NAMALWA (cell line): ENCODE measurements at regions not wholly inside any gene's neighbourhood (a gene's known extent, or its start where the extent isn't known, plus 50 kb on each side); places are given as distances from the start of the nearest gene placed in this dataset.

Experiments
- DNase-seq: peaks from one replicate; pipeline ENCODE4 v3.0.0-alpha.2; 2015; ENCODE audit warnings: low spot score

- no peak for DNase-seq
These were observed 314.9 kb downstream of the EIPR1 start for GRCh38 chr2:3062476-3063260.

GRCh38 chr2:3060049-3060448 is 317.6 kb downstream of the EIPR1 start:
- DNase-seq, result no peak

DNA sequence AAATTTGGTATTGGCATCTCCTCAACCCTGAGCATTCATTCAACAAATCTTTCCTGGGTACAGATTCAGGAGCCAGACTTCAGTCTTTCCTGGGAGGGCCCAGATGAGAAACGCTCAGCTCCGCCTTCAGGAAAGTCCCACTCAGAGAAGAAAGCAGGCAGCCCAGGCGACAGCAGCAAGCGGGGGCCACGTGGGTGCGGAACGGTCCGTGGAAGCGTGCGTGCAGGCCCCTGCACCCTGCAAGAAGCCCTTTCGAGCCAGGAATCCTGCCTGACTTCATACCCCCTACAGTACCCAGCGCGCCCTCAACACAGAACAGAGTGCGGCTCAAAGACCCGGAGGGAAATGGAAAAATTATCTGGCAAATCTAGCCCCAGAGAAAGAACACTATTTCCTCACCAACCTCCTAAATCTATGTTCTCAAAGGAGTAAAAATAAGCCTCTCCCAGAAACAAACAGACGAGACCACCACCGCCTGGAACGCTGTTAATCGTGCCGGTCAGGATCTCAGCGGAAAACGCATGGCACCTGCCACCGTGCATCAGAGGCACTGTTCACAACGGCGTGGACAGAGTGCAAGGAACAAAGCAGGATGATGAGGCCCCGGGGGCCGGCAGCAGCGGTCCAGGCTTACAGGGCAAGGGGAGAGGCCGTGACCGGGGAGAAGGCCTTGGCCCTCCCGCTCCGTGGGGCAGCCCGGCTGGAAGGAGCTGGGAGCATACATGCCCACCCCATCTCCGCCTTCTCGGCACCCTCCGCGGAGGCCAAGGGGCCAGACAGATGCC is 318.3 kb downstream of the EIPR1 start:
- no peak for DNase-seq

- DNase-seq, result no peak
These were observed 323.6 kb downstream of the EIPR1 start for GRCh38 chr2:3054066-3054465.

DNA sequence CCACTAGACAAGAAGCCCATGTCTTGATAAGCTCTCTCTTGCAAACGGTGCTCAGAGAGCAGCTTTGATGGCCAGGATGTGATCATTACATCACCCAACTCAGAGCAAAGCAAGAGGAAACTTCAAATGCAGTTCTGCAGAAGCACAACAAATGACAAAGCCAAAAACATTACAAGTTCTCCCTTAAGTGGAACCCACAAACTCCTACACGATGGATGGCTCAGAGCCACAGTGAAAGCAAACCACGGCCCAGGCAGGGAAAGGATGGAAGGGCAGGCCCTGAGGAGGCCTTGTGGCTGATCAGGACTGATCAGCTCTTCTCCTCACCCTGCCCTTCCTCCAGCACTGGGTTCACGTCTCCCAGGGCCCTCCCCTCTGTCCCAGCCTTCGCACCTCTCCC is 326.4 kb downstream of the EIPR1 start:
- DNase-seq, result no peak

DNA sequence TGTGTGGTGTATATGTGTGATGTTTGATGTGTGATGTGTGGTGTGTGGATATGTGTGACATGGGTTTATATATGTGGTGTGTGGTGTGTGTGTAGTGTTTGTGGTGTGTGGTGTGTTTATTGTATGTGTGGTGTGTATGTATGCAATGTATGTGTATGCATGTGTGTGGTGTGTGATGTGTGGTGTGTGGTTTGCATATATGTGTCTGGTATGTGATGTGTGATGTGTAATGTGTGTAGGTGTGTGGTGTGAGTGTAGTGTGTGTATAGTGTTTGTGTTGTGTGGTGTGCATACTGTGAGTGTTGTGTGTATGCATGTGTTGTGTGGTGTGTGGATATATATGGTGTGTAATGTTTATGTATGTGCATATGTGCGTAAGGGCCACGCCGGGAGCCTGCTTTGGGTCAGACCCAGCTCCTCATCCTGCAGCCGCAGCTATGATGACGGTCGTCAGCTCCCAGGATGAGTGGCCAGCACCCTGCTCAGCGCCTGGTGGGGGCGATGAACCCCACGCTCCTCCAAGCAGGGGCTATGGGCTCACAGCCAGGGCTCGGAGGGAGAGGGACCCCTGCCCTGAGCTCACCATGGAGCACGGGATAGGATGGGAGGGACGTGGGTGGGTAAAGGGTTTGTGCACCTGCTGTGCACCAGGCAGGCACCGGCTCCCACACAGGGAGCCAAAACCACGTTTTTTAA is 331.3 kb downstream of the EIPR1 start:
- DNase-seq, result no peak

DNA sequence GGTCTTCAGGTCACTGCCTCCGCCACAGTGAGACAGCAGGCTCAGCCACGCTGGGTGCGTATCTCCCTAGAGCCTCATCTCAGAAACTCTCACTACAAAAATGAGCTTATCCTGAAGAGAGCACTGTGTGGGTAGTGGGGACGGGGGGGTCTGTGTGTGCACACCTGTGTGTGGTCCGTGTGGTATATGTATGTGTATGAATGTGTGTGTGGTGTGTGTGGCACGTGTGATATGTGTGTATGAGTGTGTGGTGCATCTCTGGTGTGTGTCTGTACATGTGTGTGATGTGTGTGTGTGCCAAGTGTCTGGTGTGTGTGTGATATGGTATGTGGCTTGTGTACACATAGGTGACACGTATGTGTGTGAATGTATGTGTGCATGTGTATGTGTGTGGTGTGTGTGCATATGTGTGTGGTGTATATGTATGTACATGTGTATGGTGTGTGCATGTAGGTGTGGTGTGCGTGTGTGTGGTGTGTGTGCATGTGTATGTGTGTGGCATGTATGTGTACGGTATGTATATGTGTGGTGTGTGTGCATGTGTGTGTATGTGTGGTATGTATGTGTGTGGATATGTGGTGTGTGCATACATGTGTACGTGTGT is 332.2 kb downstream of the EIPR1 start:
- DNase-seq, result no peak

- DNase-seq, result no peak
These were observed 332.9 kb downstream of the EIPR1 start for GRCh38 chr2:3044587-3045317.

DNA sequence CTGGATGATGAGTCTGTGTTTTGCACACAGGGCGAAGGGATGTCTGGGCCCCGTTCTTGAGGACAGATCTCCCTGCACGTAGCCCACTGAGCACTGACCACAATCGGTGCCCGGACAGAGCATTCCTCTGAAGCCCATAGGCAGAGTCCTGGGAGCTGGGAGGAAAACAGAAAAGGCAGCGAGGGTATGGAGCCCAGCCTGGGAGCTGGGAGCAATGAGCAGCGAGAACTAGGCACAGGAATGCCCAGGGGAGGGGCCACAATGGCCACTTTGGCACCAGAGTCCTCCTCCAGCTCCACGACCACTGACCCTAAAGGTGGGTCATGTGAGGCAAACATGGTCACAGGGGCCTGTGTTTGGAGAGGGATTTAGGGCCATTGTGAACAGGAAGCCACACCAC is 333.9 kb downstream of the EIPR1 start:
- no peak for DNase-seq

DNA sequence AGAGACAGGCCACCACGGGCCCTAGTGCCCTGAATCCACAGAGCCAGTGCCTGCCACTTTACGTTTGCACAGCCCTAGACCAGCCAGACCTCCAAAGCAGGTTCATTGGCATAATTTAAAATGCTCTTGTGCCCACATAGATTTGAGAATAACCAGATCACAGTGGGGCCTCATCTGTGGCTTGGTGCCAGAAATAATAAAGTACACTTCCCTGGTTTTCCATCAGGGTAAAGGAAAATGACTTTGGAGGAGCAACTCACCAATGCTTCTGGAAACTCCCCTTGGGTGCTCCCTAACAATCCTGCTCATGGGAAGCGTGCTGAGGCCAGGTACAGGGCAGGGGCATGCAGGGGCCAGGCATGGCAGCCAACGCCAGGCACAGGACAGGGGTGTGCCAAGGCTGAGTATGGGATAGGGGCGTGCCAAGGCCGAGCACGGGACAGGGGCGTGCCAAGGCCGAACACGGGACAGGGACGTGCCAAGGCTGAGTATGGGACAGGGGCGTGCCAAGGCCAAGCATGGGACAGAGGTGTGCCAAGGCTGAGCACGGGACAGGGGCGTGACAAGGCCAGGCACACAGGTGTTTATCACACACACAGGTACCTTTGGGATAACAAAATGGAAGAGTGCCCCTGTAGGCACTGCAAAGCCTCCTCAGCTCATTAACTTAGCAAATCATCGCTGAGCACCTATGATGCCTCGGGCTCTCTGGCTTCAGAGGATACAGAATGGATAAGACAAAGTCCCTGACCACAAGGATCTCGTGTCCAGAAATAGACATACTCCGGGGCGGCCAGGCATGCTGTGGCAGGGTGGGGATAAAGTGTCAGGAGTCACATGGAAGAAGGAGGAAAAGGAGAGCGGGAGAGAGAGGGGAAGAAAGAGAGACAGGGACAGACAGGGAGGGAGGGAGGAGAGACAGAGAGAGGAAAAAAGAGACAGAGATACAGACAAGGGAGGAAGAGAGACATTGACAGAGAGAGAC is 334.7 kb downstream of the EIPR1 start:
- DNase-seq, result no peak

DNA sequence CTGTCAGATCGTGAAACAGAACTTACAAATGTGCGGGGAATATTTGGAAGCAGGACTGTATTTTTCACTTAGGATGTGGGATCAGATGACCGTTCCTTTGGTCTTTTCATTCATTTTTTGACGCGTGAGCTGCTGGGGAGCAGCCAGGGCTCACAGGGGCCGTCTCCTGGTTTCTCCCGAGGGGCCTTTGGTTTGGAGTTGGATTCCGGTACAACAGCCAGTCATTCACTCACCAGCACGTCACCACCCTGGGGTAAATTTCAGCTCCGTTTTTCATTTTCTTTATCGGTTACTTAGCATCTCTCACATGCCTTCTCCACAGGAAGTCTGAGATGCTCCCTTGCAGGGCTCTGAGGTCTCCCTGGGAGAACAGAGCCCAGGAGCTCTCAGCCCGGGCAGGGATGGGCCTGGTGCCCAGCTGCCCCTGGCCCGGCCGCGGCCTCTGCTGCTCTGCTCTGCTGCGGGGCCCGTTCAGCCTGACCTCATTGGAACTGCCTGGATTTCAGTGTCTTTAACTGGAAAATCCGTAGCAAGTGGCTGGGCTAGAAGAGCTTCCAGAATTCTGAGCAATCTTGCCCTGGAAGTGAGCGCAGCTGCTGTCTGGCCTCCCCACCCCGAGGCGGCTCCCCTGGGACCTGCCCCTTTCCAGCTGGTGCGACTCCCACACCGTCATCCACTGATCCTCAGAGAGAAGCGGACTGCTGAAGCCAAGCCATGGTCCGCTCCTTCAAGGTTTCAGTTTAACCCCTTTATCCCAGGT is 335.6 kb downstream of the EIPR1 start:
- no peak for DNase-seq

- no peak for DNase-seq
These were observed 336.4 kb downstream of the EIPR1 start for GRCh38 chr2:3041246-3041645.

DNA sequence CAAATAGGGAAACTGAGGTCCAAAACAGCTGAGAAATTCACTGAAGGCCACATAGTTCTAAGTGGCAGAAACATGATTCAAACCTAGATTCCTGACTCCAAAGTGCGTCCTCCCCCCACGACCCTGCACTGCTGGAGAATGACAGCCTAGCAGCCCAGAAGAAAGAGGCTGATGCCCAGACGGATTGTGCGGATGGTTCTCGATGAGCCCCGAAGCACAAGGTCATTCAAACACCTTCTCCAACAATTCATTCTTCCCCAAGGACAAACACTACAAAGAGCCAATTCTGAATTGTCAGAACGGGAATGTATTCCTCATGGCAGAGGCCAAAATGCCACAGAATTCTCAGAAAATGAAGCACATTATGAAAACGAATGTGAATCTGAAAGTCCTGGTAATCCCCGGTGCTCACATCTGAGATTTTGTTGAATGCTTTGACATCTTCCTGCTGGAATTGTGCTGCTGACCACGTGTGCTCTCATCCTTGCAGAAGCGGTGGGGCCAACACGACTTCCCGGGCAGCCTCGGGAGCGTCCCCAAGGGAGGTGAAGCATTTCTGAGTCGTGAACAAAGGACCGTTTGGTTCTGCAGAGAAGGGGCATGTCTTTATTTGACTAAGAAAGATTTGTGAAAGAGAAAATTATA is 337.0 kb downstream of the EIPR1 start:
- no peak for DNase-seq

DNA sequence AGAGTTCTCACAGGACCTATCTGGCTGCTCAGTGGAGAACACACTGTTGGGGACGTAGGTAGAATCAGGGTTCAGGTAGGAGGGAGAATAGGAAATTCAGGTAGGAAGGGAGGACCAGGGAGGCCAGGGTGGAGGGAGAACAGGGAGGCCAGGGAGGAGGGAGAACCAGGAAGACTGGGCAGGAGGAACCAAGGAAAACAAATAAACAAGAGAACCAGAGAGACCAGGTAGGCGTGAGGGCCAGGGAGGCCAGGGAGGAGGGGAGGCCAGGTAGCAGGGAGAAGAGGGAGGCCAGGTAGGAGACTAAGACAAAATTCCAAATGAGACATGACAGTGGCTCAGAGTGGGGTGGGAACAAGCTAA is 337.6 kb downstream of the EIPR1 start:
- DNase-seq, result no peak

DNA sequence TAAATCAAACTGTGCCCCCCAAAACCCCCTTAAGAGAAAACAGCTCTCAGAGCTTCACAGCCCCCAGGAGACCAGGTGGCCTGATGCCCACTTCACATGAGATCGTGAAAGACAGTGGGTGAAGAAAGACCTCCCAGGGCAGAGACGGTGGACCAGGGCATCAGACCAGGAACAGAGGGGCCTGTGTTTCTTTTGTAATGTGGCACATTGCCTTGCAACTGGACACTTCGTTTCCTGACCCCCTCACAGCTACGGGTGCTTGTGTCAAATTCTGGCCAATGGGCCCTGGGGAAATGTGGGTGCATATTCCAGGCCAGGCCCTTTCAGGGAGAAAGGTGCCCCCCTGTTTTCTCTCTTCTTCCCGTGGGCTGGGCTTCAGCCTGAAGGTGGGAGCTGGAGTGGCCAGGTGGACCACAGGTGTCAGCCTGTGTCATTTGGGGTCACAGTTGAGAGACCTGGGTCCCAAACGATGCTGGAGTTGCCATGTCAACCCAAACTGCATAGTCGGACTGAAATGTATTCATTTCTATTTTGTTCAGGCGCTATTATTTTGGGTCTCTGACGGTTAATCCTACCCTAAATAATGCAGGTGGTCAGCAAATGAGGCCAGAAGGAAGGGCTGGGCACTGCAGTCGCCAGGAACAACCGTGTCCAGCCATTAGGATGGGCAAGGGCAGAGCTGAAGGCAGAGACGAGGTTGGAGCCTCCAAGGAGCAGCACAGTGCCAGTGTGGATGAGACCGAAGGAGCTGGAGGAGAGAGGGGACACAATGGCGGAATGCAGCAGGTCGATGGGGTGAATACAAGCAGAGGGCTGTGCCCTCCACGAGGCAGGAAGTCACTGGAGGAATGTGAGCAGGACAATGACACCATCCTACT is 338.2 kb downstream of the EIPR1 start:
- no peak for DNase-seq

DNA sequence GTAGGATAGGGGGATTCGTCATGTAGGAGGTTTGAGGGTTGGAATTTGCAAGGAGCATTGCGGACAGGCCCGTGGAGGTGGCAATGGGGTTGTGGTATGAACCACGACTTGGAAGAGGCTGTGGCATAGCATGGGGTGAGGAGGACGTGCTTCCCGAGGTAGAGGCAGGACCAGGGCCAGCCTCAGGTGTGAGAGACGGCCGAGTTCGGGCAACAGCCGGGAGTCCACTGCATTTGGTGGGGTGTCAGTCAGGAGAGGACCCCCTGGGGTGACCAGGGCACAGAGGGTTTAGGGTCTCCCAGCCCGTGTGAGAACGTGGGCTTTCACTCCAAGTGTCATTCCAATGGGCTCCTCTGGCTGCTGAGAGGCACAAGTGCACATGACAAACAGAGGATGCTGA is 339.0 kb downstream of the EIPR1 start:
- DNase-seq, result no peak

GRCh38 chr2:3037196-3038194 is 340.1 kb downstream of the EIPR1 start:
- DNase-seq, result no peak
